A549 (cell line): ENCODE measurements at regions not wholly inside any gene's neighbourhood (a gene's known extent, or its start where the extent isn't known, plus 50 kb on each side); places are given as distances from the start of the nearest gene placed in this dataset.
A peak's percentile ranks its signal among the peaks of the same experiment; 100 is the strongest.

Source experiments
- ATAC-seq, 2 experiments: fragments of 200-7000 bp in 1 of 2; fragments of >200 bp in 1 of 2; cut with Nextera tagmentation in 1 of 2; cut with Tn5 transposase in 1 of 2; 3 replicates each; pipeline versions ENCODE4 v1.8.0 to v1.9.1; 2018 to 2020; ENCODE audit warnings: mild to moderate bottlenecking in 1 of 2, moderate library complexity in 1 of 2
- CTCF ChIA-PET: fragments of 300-600 bp; sonication (Branson Sonifier 250); formaldehyde crosslinking; extraction: SDS; loops from one replicate; lab custom pipeline; 2021; ENCODE audit warnings: antibody characterized with exemption, inconsistent platforms; lab: Yijun Ruan, JAX
- POLR2A ChIA-PET: fragments of 350-600 bp; formaldehyde crosslinking; extraction: SDS; loops from one replicate; lab custom pipeline; 2021; ENCODE audit warnings: antibody characterized with exemption, inconsistent platforms; lab: Yijun Ruan, JAX
- DNase-seq, 2 experiments: peaks; one replicate each; pipeline versions ENCODE4 v3.0.0 to v3.0.0-alpha.2; 2011 to 2016; ENCODE audit warnings: low read depth in 1 of 2, low spot score in 1 of 2
- FAIRE-seq: peaks from 2 replicates; lab custom pipeline; 2011; peaks lifted over from hg19 to GRCh38; lab: Jason Lieb, UNC
- H3K27ac ChIP-seq, 2 experiments: fragments of >200 bp; sonication (Bioruptor Twin); formaldehyde crosslinking; 3 replicates each; pipeline ENCODE4 v1.5.1; 2016 to 2017
- H3K4me1 ChIP-seq: fragments of >200 bp; sonication (Bioruptor Twin); formaldehyde crosslinking; 3 replicates; pipeline ENCODE4 v1.6.1; 2016
- H3K4me2 ChIP-seq: fragments of >200 bp; sonication (Bioruptor Twin); formaldehyde crosslinking; 3 replicates; pipeline ENCODE4 v1.6.1; 2016
- H3K4me3 ChIP-seq: fragments of >200 bp; sonication (Bioruptor Twin); formaldehyde crosslinking; 3 replicates; pipeline ENCODE4 v1.5.1; 2016
- H3K9me3 ChIP-seq: fragments of >200 bp; sonication (Bioruptor Twin); formaldehyde crosslinking; 3 replicates; pipeline ENCODE4 v1.6.1; 2016
- ATOH8 ChIP-seq: fragments of 250-450 bp; sonication (Bioruptor Pico); IDR thresholded peaks from 2 replicates; pipeline ENCODE4 v1.5.0; 2020; ENCODE audit warnings: low read depth, mild to moderate bottlenecking, moderate library complexity
- BHLHE40 ChIP-seq: IDR thresholded peaks from 2 replicates; pipeline ENCODE4 v1.6.1; 2012; ENCODE audit warnings: low read depth, low read length, inconsistent platforms
- CBX2 ChIP-seq: fragments of 200-600 bp; sonication (generic); IDR thresholded peaks from 2 replicates; pipeline ENCODE4 v1.6.1; 2016; ENCODE audit warnings: low read depth, mild to moderate bottlenecking, borderline replicate concordance
- CTCF ChIP-seq: fragments of >200 bp; sonication (Bioruptor Twin); formaldehyde crosslinking; IDR thresholded peaks from 3 replicates; pipeline ENCODE4 v1.5.1; 2016
- E2F6 ChIP-seq: IDR thresholded peaks from 2 replicates; pipeline ENCODE4 v1.6.1; 2012; ENCODE audit warnings: low read depth, borderline replicate concordance
- FOSB ChIP-seq: fragments of 250-450 bp; sonication (Bioruptor Pico); IDR thresholded peaks from 2 replicates; pipeline ENCODE4 v1.5.0; 2020; ENCODE audit warnings: mild to moderate bottlenecking, moderate library complexity
- GATA3 ChIP-seq: IDR thresholded peaks from 2 replicates; pipeline ENCODE4 v1.6.1; 2012; ENCODE audit warnings: borderline replicate concordance
- HDAC2 ChIP-seq: fragments of 200-600 bp; sonication (generic); IDR thresholded peaks from 2 replicates; pipeline ENCODE4 v1.6.1; 2016
- HES2 ChIP-seq: fragments of >200 bp; sonication (Bioruptor Twin); formaldehyde crosslinking; IDR thresholded peaks from 2 replicates; pipeline ENCODE4 v1.6.1; 2016
- HEYL ChIP-seq: fragments of 250-450 bp; sonication (Bioruptor Pico); IDR thresholded peaks from 2 replicates; pipeline ENCODE4 v1.8.0; 2021; ENCODE audit warnings: mild to moderate bottlenecking, moderate library complexity
- HMGXB4 ChIP-seq: fragments of 250-450 bp; sonication (Bioruptor Pico); IDR thresholded peaks from 2 replicates; pipeline ENCODE4 v1.5.0; 2021; ENCODE audit warnings: mild to moderate bottlenecking, moderate library complexity, borderline replicate concordance
- JUN ChIP-seq, 2 experiments: fragments of >200 bp; sonication (Bioruptor Twin); formaldehyde crosslinking; IDR thresholded peaks; 2 replicates in 1 of 2; 3 replicates in 1 of 2; pipeline ENCODE4 v1.6.1; 2016 to 2017
- KDM1A ChIP-seq: fragments of 200-600 bp; sonication (generic); IDR thresholded peaks from 2 replicates; pipeline ENCODE4 v1.6.1; 2016; ENCODE audit warnings: low read depth, mild to moderate bottlenecking
- MAZ ChIP-seq: fragments of 150-350 bp; IDR thresholded peaks from 2 replicates; pipeline ENCODE4 v1.6.1; 2014; ENCODE audit warnings: antibody characterized with exemption, low read depth, low read length, borderline replicate concordance
- RAD21 ChIP-seq, 2 experiments: fragments of >200 bp in 1 of 2; sonication (Bioruptor Twin) in 1 of 2; formaldehyde crosslinking in 1 of 2; IDR thresholded peaks in 1 of 2; conservative IDR thresholded peaks in 1 of 2; 2 replicates in 1 of 2; 3 replicates in 1 of 2; pipeline ENCODE4 v1.6.1; 2012 to 2018; ENCODE audit warnings: inconsistent platforms in 1 of 2
- REST ChIP-seq: fragments of 200-600 bp; sonication (generic); IDR thresholded peaks from 2 replicates; pipeline ENCODE4 v1.6.1; 2016; ENCODE audit warnings: antibody characterized with exemption, mild to moderate bottlenecking, moderate library complexity
- SMC3 ChIP-seq: fragments of >200 bp; sonication (Bioruptor Twin); formaldehyde crosslinking; IDR thresholded peaks from 3 replicates; pipeline ENCODE4 v1.6.1; 2018; ENCODE audit warnings: inconsistent platforms
- SREBF2 ChIP-seq: fragments of 450-650 bp; IDR thresholded peaks from 2 replicates; pipeline ENCODE4 v1.6.1; 2014; ENCODE audit warnings: mild to moderate bottlenecking, moderate library complexity
- TFCP2L1 ChIP-seq: fragments of 250-450 bp; sonication (Bioruptor Pico); IDR thresholded peaks from 2 replicates; pipeline ENCODE4 v1.5.0; 2021; ENCODE audit warnings: mild to moderate bottlenecking
- WGBS: methylation state at CpG from one replicate; pipeline ENCODE4 v1.1.6; 2017; ENCODE audit errors: missing lambda C conversion rate; 5-methylcytosine and 5-hydroxymethylcytosine counted together

GRCh38 chr14:71322655-71323250 is 415.5 kb downstream of the PCNX1 start:
- ATAC-seq (no peak), DNase-seq (peak in 1 of 2 experiments; percentile 42), FAIRE-seq (no peak)
- no peaks in the 10 kb centered on the region for H3K9me3 ChIP-seq
- H3K4me3 ChIP-seq: no peak overlapping the region
- POLR2A ChIA-PET: no interaction called here
- CTCF ChIA-PET: interaction anchor here (1.0 kb wide), 1 partner anchor 430 kb away, joined by 3 read pairs; no protein-coding TSS in a partner anchor
- 50% methylated on average over 2 of the region's 2 CpGs for WGBS
- H3K27ac ChIP-seq: no peak overlapping the region
- peaks cover 13% of the 10 kb centered on the region for H3K4me1 ChIP-seq
- no peak overlapping the region; the same call in 2 of the 3 replicates for H3K4me2 ChIP-seq
- 0 out of 3 replicates have a peak, but pooled peaks have one; percentile 33 for TF ChIP-seq SMC3
- TF ChIP-seq HDAC2: no peak
- peak; percentile 35 for TF ChIP-seq CTCF
- TF ChIP-seq FOSB: no peak
- TF ChIP-seq HEYL (CRISPR knock-in tag): no peak
- peak; percentile 45 to 49; a peak in 4 of 5 replicates for TF ChIP-seq RAD21 (conservative IDR thresholded peaks at IDR 0.05 in 1 of 2, IDR thresholded peaks at IDR 0.05 in 1 of 2)

GRCh38 chr14:71324767-71325272 is 417.6 kb downstream of the PCNX1 start:
- ATAC-seq: no peak
- CTCF ChIA-PET: interaction anchor here (0.8 to 1.4 kb wide), 3 partner anchors 12 to 428 kb away, joined by 3 to 6 read pairs (median 3); no protein-coding TSS in a partner anchor
- H3K9me3 ChIP-seq: no peaks in the 10 kb centered on the region
- H3K4me3 ChIP-seq: no peak overlapping the region
- 74% methylated on average over 6 of the region's 6 CpGs for WGBS
- H3K4me1 ChIP-seq: peaks cover 10% of the 10 kb centered on the region; the same call in 2 of the 3 replicates
- DNase-seq: no peak
- no peak overlapping the region for H3K4me2 ChIP-seq
- no peak overlapping the region for H3K27ac ChIP-seq
- no peak for TF ChIP-seq BHLHE40
- no peak for TF ChIP-seq TFCP2L1 (CRISPR knock-in tag)
- no peak for TF ChIP-seq HMGXB4 (CRISPR knock-in tag)
- TF ChIP-seq KDM1A: no peak
- no peak for TF ChIP-seq E2F6
- no peak for TF ChIP-seq JUN (IDR thresholded peaks at IDR 0.05)
- TF ChIP-seq GATA3: no peak
- POLR2A ChIA-PET: no interaction called here
- no peak for FAIRE-seq

- Histone ChIP-seq H3K27ac (no peak overlapping the region), H3K4me1 (peaks cover 1% of the 10 kb centered on the region; the same call in 1 of the 3 replicates), H3K4me3 (no peak overlapping the region), H3K9me3 (no peaks in the 10 kb centered on the region), H3K4me2 (no peak overlapping the region)
- FAIRE-seq (no peak), DNase-seq (no peak), ATAC-seq (no peak)
- POLR2A ChIA-PET: no interaction called here
- WGBS: 63% methylated on average over 1 of the region's 1 CpG
- CTCF ChIA-PET: no interaction called here
- TF ChIP-seq REST: no peak
- no peak for TF ChIP-seq HEYL (CRISPR knock-in tag)
- TF ChIP-seq HES2: no peak
- TF ChIP-seq ATOH8: no peak
- no peak for TF ChIP-seq SREBF2
- TF ChIP-seq MAZ: no peak
- TF ChIP-seq RAD21 (conservative IDR thresholded peaks at IDR 0.05 in 1 of 2, IDR thresholded peaks at IDR 0.05 in 1 of 2): no peak
- TF ChIP-seq CTCF: no peak
- no peak for TF ChIP-seq CBX2
Measured at GRCh38 chr14:71327691-71328090, 420.4 kb downstream of the PCNX1 start.
